Panc1 (cell line): ENCODE measurements at regions not wholly inside any gene's neighbourhood (a gene's known extent, or its start where the extent isn't known, plus 50 kb on each side); places are given as distances from the start of the nearest gene placed in this dataset.

Experiments
- POLR2AphosphoS5 ChIP-seq: IDR thresholded peaks from 2 replicates; pipeline ENCODE4 v1.6.1; 2012; ENCODE audit warnings: mild to moderate bottlenecking, low read depth, low read length, moderate library complexity
- TCF7L2 ChIP-seq: IDR thresholded peaks from 2 replicates; pipeline ENCODE4 v1.6.1; 2011; ENCODE audit warnings: mild to moderate bottlenecking, low read depth, low read length, inconsistent platforms
- TF ChIP-seq, protein P1 (sequence below): fragments of 450-650 bp; IDR thresholded peaks from 2 replicates; pipeline ENCODE4 v1.5.1; 2017; ENCODE audit warnings: mild to moderate bottlenecking

DNA sequence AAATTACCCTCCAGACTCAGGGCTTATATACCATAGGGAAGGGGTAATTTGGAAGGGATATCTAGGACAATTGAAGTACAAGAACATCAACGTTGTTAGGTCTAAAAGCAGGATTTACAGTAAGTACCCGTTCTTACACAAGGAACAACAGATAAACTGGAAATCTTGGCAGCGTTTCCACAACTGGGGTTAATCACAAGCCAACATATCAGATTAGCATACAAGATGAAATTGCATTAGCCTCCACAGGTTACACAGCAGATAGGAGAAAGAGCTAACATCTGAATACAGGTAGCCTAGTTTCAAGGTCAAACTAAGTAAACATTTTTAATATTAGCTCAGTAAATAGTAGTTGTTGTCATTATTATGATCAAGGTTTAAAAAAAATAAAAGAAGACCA lies 1214.0 kb upstream of the PCDH20 start:
- TF ChIP-seq, protein P1, sequence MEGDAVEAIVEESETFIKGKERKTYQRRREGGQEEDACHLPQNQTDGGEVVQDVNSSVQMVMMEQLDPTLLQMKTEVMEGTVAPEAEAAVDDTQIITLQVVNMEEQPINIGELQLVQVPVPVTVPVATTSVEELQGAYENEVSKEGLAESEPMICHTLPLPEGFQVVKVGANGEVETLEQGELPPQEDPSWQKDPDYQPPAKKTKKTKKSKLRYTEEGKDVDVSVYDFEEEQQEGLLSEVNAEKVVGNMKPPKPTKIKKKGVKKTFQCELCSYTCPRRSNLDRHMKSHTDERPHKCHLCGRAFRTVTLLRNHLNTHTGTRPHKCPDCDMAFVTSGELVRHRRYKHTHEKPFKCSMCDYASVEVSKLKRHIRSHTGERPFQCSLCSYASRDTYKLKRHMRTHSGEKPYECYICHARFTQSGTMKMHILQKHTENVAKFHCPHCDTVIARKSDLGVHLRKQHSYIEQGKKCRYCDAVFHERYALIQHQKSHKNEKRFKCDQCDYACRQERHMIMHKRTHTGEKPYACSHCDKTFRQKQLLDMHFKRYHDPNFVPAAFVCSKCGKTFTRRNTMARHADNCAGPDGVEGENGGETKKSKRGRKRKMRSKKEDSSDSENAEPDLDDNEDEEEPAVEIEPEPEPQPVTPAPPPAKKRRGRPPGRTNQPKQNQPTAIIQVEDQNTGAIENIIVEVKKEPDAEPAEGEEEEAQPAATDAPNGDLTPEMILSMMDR = no peak
- no peak for TF ChIP-seq POLR2AphosphoS5
- TF ChIP-seq TCF7L2 = no peak
